ENCODE measurements at regions not wholly inside any gene's neighbourhood (a gene's known extent, or its start where the extent isn't known, plus 50 kb on each side); places are given as distances from the start of the nearest gene placed in this dataset.

- Histone ChIP-seq H3K4me1 (ENCODE audit: control insufficient read depth, extremely low read depth, insufficient read depth, low read length) (no peaks in the 10 kb centered on the region), H3K4me2 (ENCODE audit: extremely low read depth, insufficient read depth, low read length) (no peak overlapping the region), H3K4me3 (replicated peaks in 1 of 4; ENCODE audit: control extremely low read depth in 1 of 4, insufficient read depth in 1 of 4, low read depth in 3 of 4, low read length in 4 of 4) (no peak overlapping the region), H4K20me1 (ENCODE audit: control insufficient read depth, extremely low read depth, insufficient read depth, low read length) (no peaks in the 10 kb centered on the region), H3K79me2 (ENCODE audit: control insufficient read depth, insufficient read depth, low read length) (no peaks in the 10 kb centered on the region), H3K27ac (ENCODE audit: insufficient read depth, low read length) (no peak overlapping the region), H2AFZ (ENCODE audit: low read length) (no peak overlapping the region), H3K9ac (ENCODE audit: insufficient read depth, low read length) (no peak overlapping the region), H3K9me3 (ENCODE audit: control insufficient read depth, insufficient read depth, low read depth, low read length) (no peaks in the 10 kb centered on the region), H3K27me3 (ENCODE audit: control insufficient read depth, insufficient read depth, low read length) (no peaks in the 10 kb centered on the region), H3K36me3 (ENCODE audit: control insufficient read depth, insufficient read depth, low read length) (no peaks in the 10 kb centered on the region)
- TF ChIP-seq EZH2 (IDR thresholded peaks at IDR 0.05; ENCODE audit: low read length, missing control alignments) (no peak), CTCF (conservative IDR thresholded peaks at IDR 0.05 in 1 of 2, IDR thresholded peaks at IDR 0.05 in 1 of 2; ENCODE audit: low read depth in 1 of 2, low read length in 2 of 2) (no peak)
- DNase-seq (ENCODE audit: low read depth in 2 of 2): no peak
These were observed 541.6 kb upstream of the MAN1A1 start for GRCh38 chr6:119891206-119891605.

GRCh38 chr6:119890470-119890869 is 540.9 kb upstream of the MAN1A1 start:
- Histone ChIP-seq H3K9me3 (ENCODE audit: control insufficient read depth, insufficient read depth, low read depth, low read length) (no peaks in the 10 kb centered on the region), H3K4me1 (ENCODE audit: control insufficient read depth, extremely low read depth, insufficient read depth, low read length) (no peaks in the 10 kb centered on the region), H2AFZ (ENCODE audit: low read length) (no peak overlapping the region), H3K79me2 (ENCODE audit: control insufficient read depth, insufficient read depth, low read length) (no peaks in the 10 kb centered on the region), H3K27ac (ENCODE audit: insufficient read depth, low read length) (no peak overlapping the region), H3K4me3 (replicated peaks in 1 of 4; ENCODE audit: control extremely low read depth in 1 of 4, insufficient read depth in 1 of 4, low read depth in 3 of 4, low read length in 4 of 4) (no peak overlapping the region), H4K20me1 (ENCODE audit: control insufficient read depth, extremely low read depth, insufficient read depth, low read length) (no peaks in the 10 kb centered on the region), H3K9ac (ENCODE audit: insufficient read depth, low read length) (no peak overlapping the region), H3K36me3 (ENCODE audit: control insufficient read depth, insufficient read depth, low read length) (no peaks in the 10 kb centered on the region), H3K4me2 (ENCODE audit: extremely low read depth, insufficient read depth, low read length) (no peak overlapping the region), H3K27me3 (ENCODE audit: control insufficient read depth, insufficient read depth, low read length) (no peaks in the 10 kb centered on the region)
- no peak for DNase-seq (ENCODE audit: low read depth in 2 of 2)
- TF ChIP-seq EZH2 (IDR thresholded peaks at IDR 0.05; ENCODE audit: low read length, missing control alignments) (no peak), CTCF (conservative IDR thresholded peaks at IDR 0.05 in 1 of 2, IDR thresholded peaks at IDR 0.05 in 1 of 2; ENCODE audit: low read depth in 1 of 2, low read length in 2 of 2) (no peak)

DNA sequence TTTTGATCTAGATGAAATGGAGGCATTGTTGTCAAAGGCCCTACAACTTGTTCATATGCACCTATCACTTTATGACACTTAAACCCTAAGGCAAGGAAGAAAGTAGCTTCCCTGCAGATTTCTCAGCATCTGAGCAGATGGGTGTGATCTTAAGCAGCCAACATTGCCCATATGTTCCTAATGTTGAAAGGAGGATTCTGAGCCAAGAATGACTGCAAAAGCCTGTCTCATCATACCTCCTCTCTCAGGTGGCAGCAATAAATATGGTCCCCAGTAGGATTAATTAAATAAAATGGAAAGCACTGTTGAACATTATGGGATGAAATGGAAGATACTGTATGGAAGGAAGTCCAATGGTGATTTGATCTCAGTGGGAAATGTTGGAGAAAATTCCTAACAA is 538.1 kb upstream of the MAN1A1 start:
- Histone ChIP-seq H3K36me3 (ENCODE audit: control insufficient read depth, insufficient read depth, low read length) (no peaks in the 10 kb centered on the region), H3K79me2 (ENCODE audit: control insufficient read depth, insufficient read depth, low read length) (no peaks in the 10 kb centered on the region), H3K9ac (ENCODE audit: insufficient read depth, low read length) (no peak overlapping the region), H4K20me1 (ENCODE audit: control insufficient read depth, extremely low read depth, insufficient read depth, low read length) (no peaks in the 10 kb centered on the region), H3K4me1 (ENCODE audit: control insufficient read depth, extremely low read depth, insufficient read depth, low read length) (no peaks in the 10 kb centered on the region), H3K4me2 (ENCODE audit: extremely low read depth, insufficient read depth, low read length) (no peak overlapping the region), H3K27ac (ENCODE audit: insufficient read depth, low read length) (no peak overlapping the region), H3K4me3 (replicated peaks in 1 of 4; ENCODE audit: control extremely low read depth in 1 of 4, insufficient read depth in 1 of 4, low read depth in 3 of 4, low read length in 4 of 4) (no peak overlapping the region), H3K9me3 (ENCODE audit: control insufficient read depth, insufficient read depth, low read depth, low read length) (no peaks in the 10 kb centered on the region), H2AFZ (ENCODE audit: low read length) (no peak overlapping the region), H3K27me3 (ENCODE audit: control insufficient read depth, insufficient read depth, low read length) (no peaks in the 10 kb centered on the region)
- no peak for TF ChIP-seq EZH2 (IDR thresholded peaks at IDR 0.05; ENCODE audit: low read length, missing control alignments)
- no peak for TF ChIP-seq CTCF (conservative IDR thresholded peaks at IDR 0.05 in 1 of 2, IDR thresholded peaks at IDR 0.05 in 1 of 2; ENCODE audit: low read depth in 1 of 2, low read length in 2 of 2)
- DNase-seq (ENCODE audit: low read depth in 2 of 2): no peak
